Endothelial cell of umbilical vein (primary cell): ENCODE measurements at regions not wholly inside any gene's neighbourhood (a gene's known extent, or its start where the extent isn't known, plus 50 kb on each side); places are given as distances from the start of the nearest gene placed in this dataset.

Source experiments
- BruUV-seq: library from RNA; stranded (reverse); fragments of 400-500 nt; replicated peaks from 2 replicates; lab custom pipeline; 2021; lab: Mats Ljungman, UMichigan
- CTCF ChIA-PET: fragments of 300-600, 350-600 bp; sonication (Branson Sonifier 250); formaldehyde crosslinking; loops from one replicate; lab custom pipeline; 2021; ENCODE audit warnings: antibody characterized with exemption, inconsistent platforms; lab: Charles Lee
- POLR2A ChIA-PET: fragments of 300-600, 350-600 bp; sonication (Branson Sonifier 250); formaldehyde crosslinking; loops from one replicate; lab custom pipeline; 2021; ENCODE audit warnings: antibody characterized with exemption, inconsistent platforms; lab: Charles Lee
- DNase-seq: peaks from one replicate; pipeline ENCODE4 v3.0.0-alpha.2; 2011; ENCODE audit warnings: low read depth, low spot score
- FAIRE-seq: peaks from 2 replicates; lab custom pipeline; 2011; peaks lifted over from hg19 to GRCh38; lab: Jason Lieb, UNC
- H2AFZ ChIP-seq: 2 replicates; pipeline ENCODE4 v1.6.0; 2012; ENCODE audit warnings: low read depth, low read length, control low read depth, inconsistent platforms
- H3K27ac ChIP-seq: 2 replicates; pipeline ENCODE4 v1.5.1; 2011; ENCODE audit warnings: low read depth, mild to moderate bottlenecking, control low read depth, low read length, moderate library complexity; ENCODE audit not compliant: insufficient read depth
- H3K27me3 ChIP-seq, 2 experiments: 2 replicates each; pipeline versions ENCODE4 v1.6.0 to v1.6.1; 2011; ENCODE audit warnings: low read length in 2 of 2, mixed read lengths in 1 of 2; ENCODE audit not compliant: control insufficient read depth in 2 of 2, insufficient read depth in 2 of 2
- H3K36me3 ChIP-seq, 2 experiments: 2 replicates in 1 of 2; 3 replicates in 1 of 2; pipeline ENCODE4 v1.5.1; 2011; ENCODE audit warnings: low read length in 2 of 2, mild to moderate bottlenecking in 1 of 2, moderate library complexity in 1 of 2; ENCODE audit not compliant: control insufficient read depth in 2 of 2, insufficient read depth in 2 of 2; ENCODE audit errors: extremely low read depth in 1 of 2
- H3K4me1 ChIP-seq: 3 replicates; pipeline ENCODE4 v1.5.1; 2011; ENCODE audit warnings: mild to moderate bottlenecking, low read length; ENCODE audit not compliant: control insufficient read depth, insufficient read depth; ENCODE audit errors: extremely low read depth
- H3K4me2 ChIP-seq: 2 replicates; pipeline ENCODE4 v1.6.1; 2011; ENCODE audit warnings: low read length, control low read depth, mixed read lengths; ENCODE audit not compliant: insufficient read depth
- H3K4me3 ChIP-seq, 3 experiments: fragments of 200-600 bp in 1 of 3; sonication (generic), shearing (Covaris generic) in 1 of 3; replicated peaks in 1 of 3; 2 replicates each; pipeline ENCODE4 v1.5.1; 2011 to 2016; ENCODE audit warnings: control low read depth in 3 of 3, low read length in 3 of 3, mild to moderate bottlenecking in 2 of 3, inconsistent platforms in 1 of 3, low read depth in 1 of 3, moderate library complexity in 1 of 3; ENCODE audit not compliant: insufficient read depth in 1 of 3
- H3K79me2 ChIP-seq: 2 replicates; pipeline ENCODE4 v1.6.0; 2012; ENCODE audit warnings: low read length, inconsistent platforms; ENCODE audit not compliant: control insufficient read depth, insufficient read depth
- H3K9ac ChIP-seq: replicated peaks from 2 replicates; pipeline ENCODE3; 2011; ENCODE audit warnings: low read length, control low read depth; ENCODE audit not compliant: insufficient read depth; ENCODE audit errors: extremely low read depth
- H3K9me1 ChIP-seq: replicated peaks from 3 replicates; pipeline ENCODE4 v1.6.0; 2011; ENCODE audit warnings: mild to moderate bottlenecking, low read length; ENCODE audit not compliant: control insufficient read depth, insufficient read depth; ENCODE audit errors: extremely low read depth
- H3K9me3 ChIP-seq: replicated peaks from 2 replicates; pipeline ENCODE4 v1.5.1; 2012; ENCODE audit warnings: low read length, inconsistent platforms; ENCODE audit not compliant: control insufficient read depth, insufficient read depth
- H4K20me1 ChIP-seq: replicated peaks from 2 replicates; pipeline ENCODE3; 2011; ENCODE audit warnings: mild to moderate bottlenecking, low read length; ENCODE audit not compliant: control insufficient read depth, insufficient read depth; ENCODE audit errors: extremely low read depth
- CTCF ChIP-seq, 2 donors: IDR thresholded peaks; 1 replicate in 1 of 2; 2 replicates in 1 of 2; pipeline ENCODE4 v1.5.1; 2011; ENCODE audit warnings: low read length in 2 of 2, mild to moderate bottlenecking in 2 of 2, moderate library complexity in 2 of 2, control low read depth in 1 of 2, inconsistent platforms in 1 of 2, low read depth in 1 of 2; ENCODE audit not compliant: insufficient read depth in 1 of 2; ENCODE audit errors: extremely low read depth in 1 of 2
- EZH2 ChIP-seq: IDR thresholded peaks from 2 replicates; pipeline ENCODE4 v1.6.1; 2012; ENCODE audit warnings: borderline replicate concordance, low read depth, mild to moderate bottlenecking, moderate library complexity, low read length, inconsistent platforms; ENCODE audit not compliant: severe bottlenecking
- FOS ChIP-seq: IDR thresholded peaks from 2 replicates; pipeline ENCODE4 v1.6.1; 2011; ENCODE audit warnings: mild to moderate bottlenecking, low read length, moderate library complexity, borderline replicate concordance; ENCODE audit not compliant: insufficient read depth
- GATA2 ChIP-seq: IDR thresholded peaks from 2 replicates; pipeline ENCODE4 v1.7.0; 2011; ENCODE audit warnings: low read depth, mild to moderate bottlenecking, moderate library complexity, mixed read lengths, low read length; ENCODE audit not compliant: insufficient read length, insufficient read depth
- JUN ChIP-seq: IDR thresholded peaks from 2 replicates; pipeline ENCODE4 v1.6.1; 2011; ENCODE audit warnings: borderline replicate concordance, low read depth; ENCODE audit not compliant: insufficient read length, insufficient read depth
- MYC ChIP-seq: IDR thresholded peaks from one replicate; pipeline ENCODE4 v1.6.1; 2011; ENCODE audit warnings: mild to moderate bottlenecking, low read depth, low read length
- POLR2A ChIP-seq: IDR thresholded peaks from 2 replicates; pipeline ENCODE4 v1.6.1; 2012; ENCODE audit warnings: low read depth, mild to moderate bottlenecking, control low read depth, low read length
- POLR2AphosphoS5 ChIP-seq: IDR thresholded peaks from 2 replicates; pipeline ENCODE4 v1.6.1; 2012; ENCODE audit warnings: low read depth, mild to moderate bottlenecking, control low read depth, low read length, moderate library complexity; ENCODE audit not compliant: insufficient read depth
- dilution Hi-C: fragments of 300-500 bp; cut with MboI; formaldehyde crosslinking; loops from one replicate; pipeline ENCODE4 v1.15.0; 2019; ENCODE audit warnings: low sequenced_read_pairs; ENCODE audit not compliant: extremely low pct_ligation_motif_present
- intact Hi-C: fragments of 100-400 bp; cut with micrococcal nuclease; formaldehyde crosslinking; loops from one replicate; pipeline ENCODE4 v1.10.0; 2022
- TF ChIP-seq, protein P1 (sequence below): IDR thresholded peaks from 2 replicates; pipeline ENCODE4 v1.6.1; 2011; ENCODE audit not compliant: insufficient read depth, insufficient read length

- H3K27ac ChIP-seq, result no peak overlapping the region
- H3K9me3 ChIP-seq, result no peaks in the 10 kb centered on the region
- no peak for DNase-seq
- intact Hi-C loops (no loop called here), dilution Hi-C loops (no loop called here)
- BruUV-seq, result no TSS peak
- H3K9me1 ChIP-seq, result no peaks in the 10 kb centered on the region
- H3K4me1 ChIP-seq, result no peaks in the 10 kb centered on the region
- no peak overlapping the region for H3K4me2 ChIP-seq
- no peak overlapping the region for H3K4me3 ChIP-seq
- ChIA-PET CTCF (no interaction called here), POLR2A (no interaction called here)
- H3K27me3 ChIP-seq, result no peaks in the 10 kb centered on the region
- TF ChIP-seq, protein P1, sequence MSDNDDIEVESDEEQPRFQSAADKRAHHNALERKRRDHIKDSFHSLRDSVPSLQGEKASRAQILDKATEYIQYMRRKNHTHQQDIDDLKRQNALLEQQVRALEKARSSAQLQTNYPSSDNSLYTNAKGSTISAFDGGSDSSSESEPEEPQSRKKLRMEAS, result no peak
- TF ChIP-seq EZH2 (no peak), POLR2AphosphoS5 (no peak), FOS (no peak), POLR2A (no peak), MYC (no peak), GATA2 (no peak), CTCF (IDR thresholded peaks at IDR 0.05; ENCODE audit: extremely low read depth in 1 of 2, insufficient read depth in 1 of 2, low read depth in 1 of 2, low read length in 2 of 2) (no peak), JUN (no peak)
- FAIRE-seq, result no peak
- no peak overlapping the region for H2AFZ ChIP-seq
- H3K79me2 ChIP-seq, result no peaks in the 10 kb centered on the region
- no peaks in the 10 kb centered on the region for H4K20me1 ChIP-seq
- H3K9ac ChIP-seq, result no peak overlapping the region
- no peaks in the 10 kb centered on the region for H3K36me3 ChIP-seq
Measured at GRCh38 chr1:213651077-213651476, 336.7 kb upstream of the PROX1 start.
